H1 (cell line): ENCODE measurements at regions not wholly inside any gene's neighbourhood (a gene's known extent, or its start where the extent isn't known, plus 50 kb on each side); places are given as distances from the start of the nearest gene placed in this dataset.

Experiments
- CTCF ChIA-PET: fragments of 300-600 bp; sonication (Branson Sonifier 250); formaldehyde crosslinking; loops from one replicate; lab custom pipeline; 2021; ENCODE audit not compliant: partially characterized antibody; lab: Charles Lee
- POLR2A ChIA-PET: fragments of 300-600 bp; sonication (Branson Sonifier 250); formaldehyde crosslinking; loops from one replicate; lab custom pipeline; 2021; ENCODE audit warnings: inconsistent platforms; ENCODE audit not compliant: partially characterized antibody; lab: Charles Lee
- DNase-seq, 2 experiments: peaks; one replicate each; pipeline versions ENCODE4 v3.0.0 to v3.0.0-alpha.2; 2010 to 2022; ENCODE audit warnings: low spot score in 2 of 2, low read depth in 1 of 2, mixed read lengths in 1 of 2
- FAIRE-seq: peaks from 2 replicates; lab custom pipeline; 2011; peaks lifted over from hg19 to GRCh38; lab: Jason Lieb, UNC
- H2AFZ ChIP-seq: 2 replicates; pipeline ENCODE4 v1.8.1; 2012; ENCODE audit warnings: low read length, inconsistent platforms
- H2AK5ac ChIP-seq: 2 replicates; pipeline ENCODE4 v1.6.1; 2013; ENCODE audit warnings: low read depth, low read length
- H2BK120ac ChIP-seq: replicated peaks from 2 replicates; pipeline ENCODE3; 2013; ENCODE audit warnings: low read depth, low read length, inconsistent platforms
- H2BK12ac ChIP-seq: 2 replicates; pipeline ENCODE4 v1.6.1; 2013; ENCODE audit warnings: low read depth, low read length
- H2BK15ac ChIP-seq: 2 replicates; pipeline ENCODE4 v1.6.1; 2013; ENCODE audit warnings: low read length
- H2BK20ac ChIP-seq: 2 replicates; pipeline ENCODE4 v1.6.1; 2013; ENCODE audit warnings: low read length
- H2BK5ac ChIP-seq: 2 replicates; pipeline ENCODE4 v1.6.1; 2013; ENCODE audit warnings: low read depth, low read length
- H3K14ac ChIP-seq: 2 replicates; pipeline ENCODE4 v1.6.1; 2013; ENCODE audit warnings: inconsistent platforms; ENCODE audit not compliant: insufficient read length
- H3K18ac ChIP-seq: 2 replicates; pipeline ENCODE4 v1.6.1; 2013; ENCODE audit warnings: low read length; ENCODE audit errors: extremely low read depth
- H3K23ac ChIP-seq: 2 replicates; pipeline ENCODE4 v1.6.1; 2013; ENCODE audit warnings: inconsistent platforms; ENCODE audit not compliant: insufficient read length
- H3K23me2 ChIP-seq: 2 replicates; pipeline ENCODE4 v1.6.1; 2013; ENCODE audit warnings: low read depth, low read length
- H3K27ac ChIP-seq: 2 replicates; pipeline ENCODE4 v1.6.1; 2011; ENCODE audit warnings: low read depth, low read length, inconsistent platforms
- H3K27me3 ChIP-seq, 4 experiments: replicated peaks in 1 of 4; 1 replicate in 1 of 4; 2 replicates in 3 of 4; pipeline versions ENCODE4 v1.6.1 to v1.8.1; 2011 to 2013; ENCODE audit warnings: low read length in 3 of 4, mild to moderate bottlenecking in 3 of 4, inconsistent platforms in 2 of 4, mixed read lengths in 2 of 4, moderate library complexity in 1 of 4; ENCODE audit not compliant: control insufficient read depth in 3 of 4, insufficient read depth in 3 of 4; ENCODE audit errors: extremely low read depth in 1 of 4
- H3K36me3 ChIP-seq, 4 experiments: 2 replicates each; pipeline versions ENCODE4 v1.6.1 to v1.8.1; 2011 to 2013; ENCODE audit warnings: mild to moderate bottlenecking in 4 of 4, low read length in 3 of 4, moderate library complexity in 2 of 4, control low read depth in 1 of 4, inconsistent platforms in 1 of 4; ENCODE audit not compliant: insufficient read depth in 4 of 4, control insufficient read depth in 2 of 4
- H3K4ac ChIP-seq: replicated peaks from 2 replicates; pipeline ENCODE3; 2013; ENCODE audit warnings: low read length, low read depth, mixed read lengths, inconsistent platforms; ENCODE audit not compliant: insufficient read length
- H3K4me1 ChIP-seq, 4 experiments: replicated peaks in 1 of 4; 1 replicate in 1 of 4; 2 replicates in 3 of 4; pipeline versions ENCODE4 v1.6.1 to v1.8.1; 2011 to 2013; ENCODE audit warnings: low read length in 3 of 4, inconsistent platforms in 2 of 4, mixed read lengths in 1 of 4; ENCODE audit not compliant: insufficient read depth in 4 of 4, control insufficient read depth in 3 of 4
- H3K4me2 ChIP-seq, 2 experiments: 2 replicates each; pipeline versions ENCODE4 v1.6.1 to v1.8.1; 2011 to 2013; ENCODE audit warnings: low read depth in 2 of 2, low read length in 2 of 2, control low read depth in 1 of 2, inconsistent platforms in 1 of 2, mild to moderate bottlenecking in 1 of 2; ENCODE audit not compliant: insufficient read depth in 1 of 2
- H3K4me3 ChIP-seq, 4 experiments: fragments of 200-600, 300-600 bp in 1 of 4; sonication (generic), shearing (Covaris generic), sonication (Bioruptor Twin) in 1 of 4; 2 replicates each; pipeline versions ENCODE4 v1.5.1 to v1.8.1; 2011 to 2016; ENCODE audit warnings: low read length in 4 of 4, low read depth in 3 of 4, control low read depth in 2 of 4, inconsistent platforms in 2 of 4, mild to moderate bottlenecking in 2 of 4, mixed read lengths in 1 of 4, moderate library complexity in 1 of 4; ENCODE audit not compliant: insufficient read depth in 2 of 4; ENCODE audit errors: extremely low read depth in 1 of 4
- H3K56ac ChIP-seq: replicated peaks from 2 replicates; pipeline ENCODE3; 2013; ENCODE audit warnings: low read depth, mild to moderate bottlenecking, mixed read lengths, low read length, inconsistent platforms; ENCODE audit not compliant: insufficient read length
- H3K79me1 ChIP-seq: 2 replicates; pipeline ENCODE4 v1.6.1; 2013; ENCODE audit warnings: low read depth, low read length, control low read depth
- H3K79me2 ChIP-seq, 2 experiments: 2 replicates each; pipeline versions ENCODE4 v1.6.1 to v1.8.1; 2012 to 2013; ENCODE audit warnings: low read length in 2 of 2, mild to moderate bottlenecking in 2 of 2, inconsistent platforms in 1 of 2; ENCODE audit not compliant: insufficient read depth in 2 of 2, control insufficient read depth in 1 of 2
- H3K9ac ChIP-seq, 4 experiments: replicated peaks in 1 of 4; 1 replicate in 1 of 4; 2 replicates in 3 of 4; pipeline versions ENCODE4 v1.6.1 to v1.8.1; 2011 to 2013; ENCODE audit warnings: low read depth in 3 of 4, low read length in 3 of 4, control low read depth in 2 of 4, mild to moderate bottlenecking in 2 of 4, moderate library complexity in 2 of 4, inconsistent platforms in 1 of 4; ENCODE audit errors: extremely low read depth in 1 of 4
- H3K9me3 ChIP-seq, 2 experiments: 2 replicates each; pipeline versions ENCODE4 v1.6.1 to v1.8.1; 2012 to 2013; ENCODE audit warnings: mild to moderate bottlenecking in 2 of 2, moderate library complexity in 2 of 2, control low read depth in 1 of 2, inconsistent platforms in 1 of 2, low read depth in 1 of 2, low read length in 1 of 2, mixed read lengths in 1 of 2; ENCODE audit not compliant: insufficient read depth in 2 of 2
- H4K20me1 ChIP-seq, 2 experiments: replicated peaks in 1 of 2; 2 replicates each; pipeline versions ENCODE3 to v1.8.1; 2011 to 2013; ENCODE audit warnings: inconsistent platforms in 2 of 2, low read length in 2 of 2, mild to moderate bottlenecking in 1 of 2; ENCODE audit not compliant: insufficient read depth in 2 of 2, control insufficient read depth in 1 of 2
- H4K5ac ChIP-seq: 2 replicates; pipeline ENCODE4 v1.6.1; 2013; ENCODE audit warnings: low read length, low read depth, mixed read lengths, inconsistent platforms; ENCODE audit not compliant: insufficient read length
- H4K8ac ChIP-seq: 2 replicates; pipeline ENCODE4 v1.8.0; 2013; ENCODE audit warnings: mild to moderate bottlenecking, moderate library complexity, low read length, inconsistent platforms; ENCODE audit not compliant: insufficient read depth; ENCODE audit errors: extremely low read depth
- H4K91ac ChIP-seq: replicated peaks from 2 replicates; pipeline ENCODE3; 2013; ENCODE audit warnings: low read length, mixed read lengths, inconsistent platforms; ENCODE audit not compliant: insufficient read length
- ATF3 ChIP-seq: IDR thresholded peaks from 2 replicates; pipeline ENCODE4 v1.6.1; 2011; ENCODE audit warnings: low read depth, mild to moderate bottlenecking, low read length; ENCODE audit not compliant: insufficient read depth
- CBX8 ChIP-seq: fragments of 300-800, 300-1000 bp; sonication (generic); IDR thresholded peaks from 2 replicates; pipeline ENCODE4 v1.7.1; 2016; ENCODE audit warnings: low read depth, low read length, borderline replicate concordance
- CHD1 ChIP-seq: IDR thresholded peaks from 2 replicates; pipeline ENCODE4 v1.6.1; 2012; ENCODE audit warnings: low read depth, low read length, improper control_type of control experiment
- EP300 ChIP-seq, 2 experiments: IDR thresholded peaks; 1 replicate in 1 of 2; 2 replicates in 1 of 2; pipeline ENCODE4 v1.6.1; 2011 to 2012; ENCODE audit warnings: low read depth in 2 of 2, low read length in 2 of 2, mild to moderate bottlenecking in 2 of 2, borderline replicate concordance in 1 of 2, inconsistent platforms in 1 of 2, moderate library complexity in 1 of 2
- POU5F1 ChIP-seq: IDR thresholded peaks from 2 replicates; pipeline ENCODE4 v1.6.1; 2011; ENCODE audit warnings: low read depth, mild to moderate bottlenecking, low read length, moderate library complexity
- RBBP5 ChIP-seq: IDR thresholded peaks from 2 replicates; pipeline ENCODE4 v1.7.1; 2012; ENCODE audit warnings: low read depth, mild to moderate bottlenecking, inconsistent platforms, low read length, moderate library complexity, borderline replicate concordance
- RXRA ChIP-seq: IDR thresholded peaks from 2 replicates; pipeline ENCODE4 v1.6.1; 2011; ENCODE audit warnings: low read depth, mild to moderate bottlenecking, low read length, moderate library complexity; ENCODE audit not compliant: insufficient read depth
- SP1 ChIP-seq: IDR thresholded peaks from 2 replicates; pipeline ENCODE4 v1.6.1; 2011; ENCODE audit warnings: low read depth, low read length
- WGBS, 2 experiments: shearing (Covaris generic) in 1 of 2; methylation state at CpG; one replicate each; pipeline versions ENCODE4 v1.1.6 to v1.1.7; 2013 to 2015; ENCODE audit warnings: low lambda C conversion rate in 2 of 2, mixed read lengths in 2 of 2, inconsistent platforms in 1 of 2, low coverage in 1 of 2, missing lambda C conversion rate in 1 of 2; ENCODE audit not compliant: insufficient replicate concordance in 2 of 2, insufficient coverage in 1 of 2, insufficient read length in 1 of 2; ENCODE audit errors: extremely low coverage in 1 of 2, missing lambda C conversion rate in 1 of 2; 5-methylcytosine and 5-hydroxymethylcytosine counted together

- ChIA-PET POLR2A (no interaction called here), CTCF (interaction anchor here (1.0 to 4.6 kb wide), 4 partner anchors 9 to 76 kb away, joined by 3 to 24 read pairs (median 4); no protein-coding TSS in a partner anchor)
- Histone ChIP-seq H3K23me2 (no peaks in the 10 kb centered on the region), H3K9ac (no peak overlapping the region), H3K27me3 (no peaks in the 10 kb centered on the region), H3K36me3 (no peaks in the 10 kb centered on the region), H3K18ac (no peak overlapping the region), H3K79me2 (no peaks in the 10 kb centered on the region), H4K91ac (no peak overlapping the region), H3K4me3 (no peak overlapping the region), H3K79me1 (no peaks in the 10 kb centered on the region), H3K9me3 (no peaks in the 10 kb centered on the region), H4K20me1 (no peaks in the 10 kb centered on the region), H3K4me2 (no peak overlapping the region), H3K4ac (no peak overlapping the region), H2BK120ac (no peak overlapping the region), H4K5ac (no peak overlapping the region), H3K23ac (no peak overlapping the region), H3K14ac (no peak overlapping the region), H3K27ac (no peak overlapping the region), H3K4me1 (no peaks in the 10 kb centered on the region)
- 88% methylated on average over 16 of the region's 16 CpGs; no CpG with 5 or more reads in 1 of the 2 experiments for WGBS, 2 experiments
- DNase-seq, result no peak
- no peak for FAIRE-seq
- TF ChIP-seq RXRA (no peak), POU5F1 (no peak), CHD1 (no peak), ATF3 (no peak), RBBP5 (no peak), EP300 (IDR thresholded peaks at IDR 0.05; ENCODE audit: borderline replicate concordance in 1 of 2, low read depth in 2 of 2, low read length in 2 of 2) (no peak), CBX8 (no peak), SP1 (no peak)
- TF ChIP-seq, all 59 proteins: peak for 0
- H2BK5ac ChIP-seq, result no peak overlapping the region
- no peak overlapping the region for H2BK12ac ChIP-seq
- H2AK5ac ChIP-seq, result 0 out of 2 replicates have a peak overlapping the region, but pooled peaks have one; percentile 13
- no peak overlapping the region for H2BK20ac ChIP-seq
- no peak overlapping the region for H2BK15ac ChIP-seq
- no peak overlapping the region for H3K56ac ChIP-seq
- H4K8ac ChIP-seq, result no peak overlapping the region
- no peak overlapping the region for H2AFZ ChIP-seq
Observed at GRCh38 chr6:8207191-8207868, 105.0 kb upstream of the EEF1E1 start.
